ENCODE measurements at regions not wholly inside any gene's neighbourhood (a gene's known extent, or its start where the extent isn't known, plus 50 kb on each side); places are given as distances from the start of the nearest gene placed in this dataset.

DNA sequence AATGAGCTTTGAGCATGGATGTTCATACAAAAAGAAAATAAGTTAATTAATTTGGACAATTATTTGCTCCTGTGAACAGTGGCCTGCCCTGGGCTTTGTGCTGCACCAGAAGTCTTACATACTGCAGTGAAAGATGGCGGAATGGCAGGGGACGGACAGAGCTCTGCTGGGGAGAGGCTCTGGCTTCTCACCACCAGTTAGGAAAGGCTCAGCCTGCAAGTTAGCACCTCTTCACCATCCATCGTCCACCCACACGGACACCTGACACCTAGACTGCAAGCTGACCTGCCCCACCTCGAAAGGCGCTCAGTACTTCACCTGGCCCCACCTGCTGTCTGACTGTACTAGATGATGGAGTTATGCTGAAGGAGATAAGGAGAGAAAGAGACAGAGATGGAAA, 203.9 kb upstream of the IRS2 start:
- Histone ChIP-seq H3K27me3 (ENCODE audit: insufficient read depth) (no peaks in the 10 kb centered on the region), H3K4me2 (no peak overlapping the region), H3K9ac (no peak overlapping the region), H3K36me3 (replicated peaks in 1 of 2; ENCODE audit: control insufficient read depth in 1 of 2, insufficient read depth in 2 of 2, low read length in 1 of 2) (no peaks in the 10 kb centered on the region), H2AFZ (ENCODE audit: low read depth) (no peak overlapping the region), H3K9me3 (no peaks in the 10 kb centered on the region), H3F3A (replicated peaks; ENCODE audit: insufficient read depth) (no peaks in the 10 kb centered on the region), H3K4me3 (ENCODE audit: low read depth in 2 of 2, low read length in 1 of 2) (no peak overlapping the region), H3K9me2 (no peaks in the 10 kb centered on the region), H4K20me1 (ENCODE audit: insufficient read depth) (no peaks in the 10 kb centered on the region), H3K27ac (ENCODE audit: low read depth in 2 of 2, low read length in 1 of 2) (peak overlapping the region in 1 of 2 experiments; percentile 28; a peak in 1 of 4 replicates), H3K4me1 (ENCODE audit: control insufficient read depth in 1 of 2, insufficient read depth in 2 of 2, low read depth in 1 of 2, low read length in 1 of 2) (peaks cover 0 to 7% of the 10 kb centered on the region in 2 experiments; a peak in 1 of 4 replicates), H3K79me2 (ENCODE audit: insufficient read depth) (no peaks in the 10 kb centered on the region)
- POLR2A ChIA-PET, result no interaction called here
- DNase-seq, result no peak
- TF ChIP-seq TEAD4 (IDR thresholded peaks at IDR 0.05; ENCODE audit: borderline replicate concordance, insufficient read depth), result no peak
- TF ChIP-seq ELF1 (IDR thresholded peaks at IDR 0.05), result no peak
- no peak for TF ChIP-seq SMC3 (IDR thresholded peaks at IDR 0.05; ENCODE audit: low read depth, low read length)
- no peak for TF ChIP-seq GATA2 (CRISPR knock-in tag; IDR thresholded peaks at IDR 0.05)
- no peak for TF ChIP-seq YY1 (IDR thresholded peaks at IDR 0.05; ENCODE audit: low read depth)
- TF ChIP-seq, protein P1, sequence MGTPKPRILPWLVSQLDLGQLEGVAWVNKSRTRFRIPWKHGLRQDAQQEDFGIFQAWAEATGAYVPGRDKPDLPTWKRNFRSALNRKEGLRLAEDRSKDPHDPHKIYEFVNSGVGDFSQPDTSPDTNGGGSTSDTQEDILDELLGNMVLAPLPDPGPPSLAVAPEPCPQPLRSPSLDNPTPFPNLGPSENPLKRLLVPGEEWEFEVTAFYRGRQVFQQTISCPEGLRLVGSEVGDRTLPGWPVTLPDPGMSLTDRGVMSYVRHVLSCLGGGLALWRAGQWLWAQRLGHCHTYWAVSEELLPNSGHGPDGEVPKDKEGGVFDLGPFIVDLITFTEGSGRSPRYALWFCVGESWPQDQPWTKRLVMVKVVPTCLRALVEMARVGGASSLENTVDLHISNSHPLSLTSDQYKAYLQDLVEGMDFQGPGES (IDR thresholded peaks at IDR 0.05; ENCODE audit: low read depth, low read length), result no peak
- TF ChIP-seq POLR2AphosphoS5 (IDR thresholded peaks at IDR 0.05; ENCODE audit: low read depth, low read length), result no peak
- TF ChIP-seq CHD2 (IDR thresholded peaks at IDR 0.05; ENCODE audit: low read length, partially characterized antibody), result no peak
- TF ChIP-seq MXI1 (IDR thresholded peaks at IDR 0.05; ENCODE audit: low read depth, low read length), result no peak
- TF ChIP-seq, protein P2, sequence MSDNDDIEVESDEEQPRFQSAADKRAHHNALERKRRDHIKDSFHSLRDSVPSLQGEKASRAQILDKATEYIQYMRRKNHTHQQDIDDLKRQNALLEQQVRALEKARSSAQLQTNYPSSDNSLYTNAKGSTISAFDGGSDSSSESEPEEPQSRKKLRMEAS (IDR thresholded peaks at IDR 0.05; ENCODE audit: low read depth), result no peak
- no peak for TF ChIP-seq RXRA (IDR thresholded peaks at IDR 0.05; ENCODE audit: borderline replicate concordance, low read depth)
- no peak for TF ChIP-seq EP300 (IDR thresholded peaks at IDR 0.05; ENCODE audit: borderline replicate concordance in 1 of 2, low read depth in 1 of 2, low read length in 1 of 2)
- TF ChIP-seq TAF1 (IDR thresholded peaks at IDR 0.05; ENCODE audit: borderline replicate concordance, low read depth, low read length), result no peak
- TF ChIP-seq MEF2A (IDR thresholded peaks at IDR 0.05; ENCODE audit: borderline replicate concordance, low read depth), result no peak
- TF ChIP-seq FOSL2 (IDR thresholded peaks at IDR 0.05; ENCODE audit: borderline replicate concordance, low read depth), result no peak
- no peak for TF ChIP-seq RCOR1 (IDR thresholded peaks at IDR 0.05; ENCODE audit: low read length)
- TF ChIP-seq, protein P3, sequence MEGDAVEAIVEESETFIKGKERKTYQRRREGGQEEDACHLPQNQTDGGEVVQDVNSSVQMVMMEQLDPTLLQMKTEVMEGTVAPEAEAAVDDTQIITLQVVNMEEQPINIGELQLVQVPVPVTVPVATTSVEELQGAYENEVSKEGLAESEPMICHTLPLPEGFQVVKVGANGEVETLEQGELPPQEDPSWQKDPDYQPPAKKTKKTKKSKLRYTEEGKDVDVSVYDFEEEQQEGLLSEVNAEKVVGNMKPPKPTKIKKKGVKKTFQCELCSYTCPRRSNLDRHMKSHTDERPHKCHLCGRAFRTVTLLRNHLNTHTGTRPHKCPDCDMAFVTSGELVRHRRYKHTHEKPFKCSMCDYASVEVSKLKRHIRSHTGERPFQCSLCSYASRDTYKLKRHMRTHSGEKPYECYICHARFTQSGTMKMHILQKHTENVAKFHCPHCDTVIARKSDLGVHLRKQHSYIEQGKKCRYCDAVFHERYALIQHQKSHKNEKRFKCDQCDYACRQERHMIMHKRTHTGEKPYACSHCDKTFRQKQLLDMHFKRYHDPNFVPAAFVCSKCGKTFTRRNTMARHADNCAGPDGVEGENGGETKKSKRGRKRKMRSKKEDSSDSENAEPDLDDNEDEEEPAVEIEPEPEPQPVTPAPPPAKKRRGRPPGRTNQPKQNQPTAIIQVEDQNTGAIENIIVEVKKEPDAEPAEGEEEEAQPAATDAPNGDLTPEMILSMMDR (IDR thresholded peaks at IDR 0.05), result no peak
- TF ChIP-seq RAD21 (IDR thresholded peaks at IDR 0.05; ENCODE audit: low read length), result no peak
- no peak for TF ChIP-seq TCF12 (IDR thresholded peaks at IDR 0.05)
- CTCF ChIA-PET, result interaction anchor here (1.2 kb wide), 1 partner anchor 11 kb away, joined by 3 read pairs; no protein-coding TSS in a partner anchor
- 94% methylated on average over 6 of the region's 6 CpGs for whole genome bisulfite sequencing (ENCODE audit: low lambda C conversion rate)
